HUES48 (cell line): ENCODE measurements at regions not wholly inside any gene's neighbourhood (a gene's known extent, or its start where the extent isn't known, plus 50 kb on each side); places are given as distances from the start of the nearest gene placed in this dataset.
"Not testable (repeated sequence)": the region's sequence is repeated elsewhere in the genome, so short reads cannot be mapped to it uniquely, and the experiment has no call there.

ENCODE experiments used
- H3K27ac ChIP-seq: one replicate; pipeline ENCODE4 v1.7.0; 2013; ENCODE audit warnings: low read depth, low read length, inconsistent platforms
- H3K27me3 ChIP-seq: 2 replicates; pipeline ENCODE4 v1.6.1; 2013; ENCODE audit warnings: mild to moderate bottlenecking, low read length; ENCODE audit not compliant: control insufficient read depth, insufficient read depth
- H3K36me3 ChIP-seq: 2 replicates; pipeline ENCODE4 v1.6.1; 2013; ENCODE audit warnings: low read length; ENCODE audit not compliant: control insufficient read depth, insufficient read depth
- H3K4me1 ChIP-seq: 2 replicates; pipeline ENCODE4 v1.6.1; 2013; ENCODE audit warnings: mild to moderate bottlenecking, low read length; ENCODE audit not compliant: control insufficient read depth, insufficient read depth
- H3K4me3 ChIP-seq: 2 replicates; pipeline ENCODE4 v1.5.1; 2013; ENCODE audit warnings: mild to moderate bottlenecking, low read depth, low read length
- H3K9ac ChIP-seq: 2 replicates; pipeline ENCODE4 v1.6.1; 2013; ENCODE audit warnings: mild to moderate bottlenecking, low read depth, low read length, moderate library complexity
- H3K9me3 ChIP-seq: 2 replicates; pipeline ENCODE4 v1.6.1; 2013; ENCODE audit warnings: low read length; ENCODE audit not compliant: control insufficient read depth, insufficient read depth

DNA sequence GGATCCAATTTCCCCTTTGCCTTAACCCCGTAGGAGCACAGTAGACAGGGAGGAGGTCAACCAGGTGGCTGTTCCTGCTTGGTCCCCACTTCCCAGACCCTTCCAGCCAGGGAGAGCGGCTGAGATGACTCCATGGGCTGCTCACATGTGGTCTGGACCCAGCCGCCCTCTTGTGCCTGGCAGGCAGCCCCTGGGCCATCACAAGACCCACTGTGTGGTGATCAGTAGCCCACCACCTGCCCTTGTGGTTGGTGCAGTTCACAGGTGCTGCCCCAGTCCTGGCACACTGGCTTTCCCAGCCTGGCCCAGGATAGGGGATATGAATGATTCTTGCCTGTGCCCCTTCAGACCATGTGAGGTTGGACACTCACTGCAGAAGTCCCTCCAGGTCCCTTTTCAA, 1556.7 kb downstream of the FOXD4L5 start:
- no peaks in the 10 kb centered on the region for H3K27me3 ChIP-seq
- no peak overlapping the region for H3K9ac ChIP-seq
- no peak overlapping the region for H3K27ac ChIP-seq
- H3K4me3 ChIP-seq = no peak overlapping the region
- no peaks in the 10 kb centered on the region for H3K36me3 ChIP-seq
- H3K4me1 ChIP-seq = no peaks in the 10 kb centered on the region
- peaks cover 30% of the 10 kb centered on the region for H3K9me3 ChIP-seq

DNA sequence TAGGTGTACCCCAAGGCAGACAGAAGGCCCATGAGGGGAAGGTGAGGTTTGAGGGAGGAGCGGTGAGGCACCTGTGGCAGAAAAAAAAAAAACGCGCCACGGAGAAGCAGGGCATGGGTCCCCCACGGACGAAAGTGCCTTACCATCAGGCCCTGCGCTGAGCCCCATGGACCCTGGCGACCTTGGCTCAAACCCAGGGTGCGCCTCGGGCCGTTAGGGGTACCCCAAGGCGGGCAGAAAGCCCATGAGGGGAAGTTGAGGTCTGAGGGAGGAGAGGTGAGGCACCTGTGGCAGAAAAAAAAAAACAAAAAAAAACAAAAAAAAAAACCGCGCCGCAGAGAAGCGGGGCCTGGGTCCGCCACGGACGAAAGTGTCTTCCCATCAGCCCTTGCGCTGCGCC, 1576.7 kb downstream of the FOXD4L5 start:
- not testable (repeated sequence) for H3K9me3 ChIP-seq, H3K36me3 ChIP-seq, H3K4me3 ChIP-seq, H3K4me1 ChIP-seq, H3K27me3 ChIP-seq, H3K9ac ChIP-seq, H3K27ac ChIP-seq

DNA sequence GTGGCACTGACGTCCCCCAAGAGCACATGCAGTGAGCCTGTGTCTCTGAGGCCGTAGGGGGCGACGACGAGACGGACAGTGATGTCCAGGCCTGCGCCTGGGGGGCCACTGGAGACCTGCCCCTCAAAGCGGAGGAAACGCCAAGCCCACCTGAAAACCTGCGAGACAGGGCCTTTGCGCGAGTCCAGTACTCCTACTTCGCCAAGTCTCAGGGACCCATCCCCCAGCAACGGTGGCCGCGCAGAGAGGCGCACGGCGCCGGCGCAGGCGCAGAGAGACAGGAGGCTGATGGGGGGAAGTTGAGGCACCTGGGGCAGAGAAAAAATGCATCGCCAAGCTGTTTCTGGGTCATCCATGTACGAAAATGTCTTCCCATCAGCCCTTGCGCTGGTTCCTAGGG, 1580.6 kb downstream of the FOXD4L5 start:
- not testable (repeated sequence) for H3K27ac ChIP-seq, H3K9ac ChIP-seq, H3K27me3 ChIP-seq, H3K36me3 ChIP-seq, H3K4me3 ChIP-seq, H3K4me1 ChIP-seq
- H3K9me3 ChIP-seq = peaks cover 10% of the 10 kb centered on the region; the same call in 1 of the 2 replicates

DNA sequence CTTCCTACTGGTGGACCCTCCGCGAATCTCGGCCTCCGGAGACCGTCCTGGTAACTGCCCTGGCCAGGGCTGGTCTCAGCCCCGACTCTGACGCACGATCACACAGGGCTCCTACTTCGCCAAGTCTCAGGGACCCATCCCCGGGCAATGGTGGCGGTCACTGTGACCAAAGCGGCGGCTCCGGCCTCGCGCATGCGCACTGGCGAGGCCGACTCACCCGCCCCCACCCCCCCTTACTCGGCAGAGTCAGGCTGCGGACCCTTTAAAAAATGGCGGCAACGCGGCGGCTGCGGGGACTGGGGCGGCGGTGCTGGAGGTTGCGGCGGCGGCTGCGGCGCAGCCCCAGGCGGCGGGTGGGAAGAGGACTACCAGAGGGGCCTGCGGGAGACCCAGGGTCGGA, 1581.3 kb downstream of the FOXD4L5 start:
- H3K27ac ChIP-seq, H3K9ac ChIP-seq, H3K4me3 ChIP-seq, H3K27me3 ChIP-seq, H3K4me1 ChIP-seq, H3K36me3 ChIP-seq: not testable (repeated sequence)
- H3K9me3 ChIP-seq = peaks cover 10% of the 10 kb centered on the region; the same call in 1 of the 2 replicates

DNA sequence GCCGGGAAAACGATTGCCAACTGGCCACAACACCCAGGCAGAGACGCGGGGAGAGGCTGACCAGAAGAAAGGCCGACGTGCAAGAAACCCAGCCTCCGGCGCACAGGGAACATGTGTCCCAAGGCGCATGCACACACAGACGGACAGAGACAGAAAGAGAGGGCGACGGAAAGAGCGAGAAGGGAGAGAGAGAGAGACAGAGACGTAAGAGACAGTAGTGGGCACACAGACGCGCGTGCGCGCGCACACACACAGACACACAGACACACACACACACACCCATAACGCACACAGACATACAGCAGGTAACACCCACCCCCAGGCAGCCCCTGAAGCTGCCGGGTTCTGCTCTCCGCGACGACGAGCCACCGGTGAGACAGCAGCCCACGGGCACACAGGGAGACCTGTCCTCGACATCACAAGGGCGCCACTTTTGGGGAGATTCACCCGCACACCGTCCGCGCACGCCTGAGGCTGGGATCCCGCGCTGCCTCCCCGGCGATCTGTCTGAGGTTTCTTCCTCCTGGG, 1581.8 kb downstream of the FOXD4L5 start:
- H3K27ac ChIP-seq, H3K4me1 ChIP-seq, H3K27me3 ChIP-seq, H3K36me3 ChIP-seq, H3K9ac ChIP-seq, H3K4me3 ChIP-seq: not testable (repeated sequence)
- peaks cover 10% of the 10 kb centered on the region; the same call in 1 of the 2 replicates for H3K9me3 ChIP-seq
